Activated CD4-positive, alpha-beta T cell treated with anti-CD3 and anti-CD28 coated beads, Interleukin-2, amount 50 U/mL, for 4 hours (primary cell): ENCODE measurements at regions not wholly inside any gene's neighbourhood (a gene's known extent, or its start where the extent isn't known, plus 50 kb on each side); places are given as distances from the start of the nearest gene placed in this dataset.

Source experiments
- DNase-seq, 2 experiments: peaks; one replicate each; pipeline ENCODE4 v3.0.0-alpha.2; 2020

DNA sequence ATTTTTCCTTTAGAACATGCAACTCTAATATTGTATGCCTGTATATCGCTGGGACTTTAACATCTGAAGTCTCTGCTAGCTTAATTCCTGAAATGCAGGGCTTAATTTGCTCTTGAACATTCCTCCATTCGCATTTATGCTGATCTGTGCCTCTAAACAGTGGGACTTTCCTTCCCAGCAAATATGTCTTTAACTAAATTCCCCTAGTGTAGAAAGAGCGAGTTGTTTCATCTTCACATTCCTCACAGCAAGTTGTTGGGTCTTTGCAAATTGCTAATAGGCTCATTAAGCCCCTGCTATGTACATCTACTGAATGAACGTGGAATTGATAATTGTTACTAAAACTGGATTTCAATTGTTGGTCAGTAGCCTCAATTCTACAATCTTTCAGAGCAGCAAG is 118.4 kb upstream of the OBI1 start:
- DNase-seq: no peak

GRCh38 chr13:78772933-78773332 is 114.0 kb upstream of the OBI1 start:
- DNase-seq: no peak

GRCh38 chr13:78770601-78771000 is 111.6 kb upstream of the OBI1 start:
- no peak for DNase-seq

- DNase-seq: no peak
Observed at GRCh38 chr13:78768950-78769349, 110.0 kb upstream of the OBI1 start.

DNA sequence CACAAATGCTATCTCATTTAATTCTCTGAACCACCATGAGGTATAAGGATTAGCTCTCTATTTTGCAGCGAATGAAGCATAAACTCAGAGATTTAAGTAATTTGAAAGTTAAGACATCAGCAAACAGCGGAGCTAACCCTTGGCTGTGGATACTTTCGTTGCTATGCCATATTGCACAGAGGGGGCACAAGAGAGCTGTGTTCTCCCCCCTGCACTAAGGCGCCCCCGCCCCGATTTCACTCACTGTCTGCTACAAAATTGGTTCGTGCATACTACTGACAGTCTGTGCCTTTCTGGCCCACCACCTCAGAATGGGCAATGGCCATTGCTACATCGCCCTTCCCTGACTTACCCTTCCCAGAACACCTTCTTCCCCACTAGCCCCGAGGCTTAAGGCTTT is 105.7 kb upstream of the OBI1 start:
- no peak for DNase-seq

DNA sequence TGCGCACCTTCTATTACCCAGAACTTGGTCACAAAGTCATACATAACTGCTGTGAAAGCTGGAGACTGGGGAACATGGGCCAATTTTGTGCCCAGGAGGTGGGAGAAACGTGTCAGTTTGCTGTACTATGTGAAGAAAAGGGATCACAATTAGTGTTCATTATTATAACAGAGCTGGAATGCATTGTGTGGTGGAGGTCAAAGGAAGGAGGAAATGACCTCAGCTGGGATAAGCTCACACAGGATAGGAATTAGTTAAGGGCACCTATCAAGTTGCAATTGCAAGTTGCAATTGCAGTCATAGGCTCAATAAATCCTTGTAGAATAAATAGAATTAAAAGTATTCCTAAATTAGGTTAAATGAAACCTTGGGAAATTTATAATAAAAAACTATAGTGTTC is 103.9 kb upstream of the OBI1 start:
- DNase-seq: no peak

GRCh38 chr13:78759704-78760103 is 100.7 kb upstream of the OBI1 start:
- DNase-seq: no peak

DNA sequence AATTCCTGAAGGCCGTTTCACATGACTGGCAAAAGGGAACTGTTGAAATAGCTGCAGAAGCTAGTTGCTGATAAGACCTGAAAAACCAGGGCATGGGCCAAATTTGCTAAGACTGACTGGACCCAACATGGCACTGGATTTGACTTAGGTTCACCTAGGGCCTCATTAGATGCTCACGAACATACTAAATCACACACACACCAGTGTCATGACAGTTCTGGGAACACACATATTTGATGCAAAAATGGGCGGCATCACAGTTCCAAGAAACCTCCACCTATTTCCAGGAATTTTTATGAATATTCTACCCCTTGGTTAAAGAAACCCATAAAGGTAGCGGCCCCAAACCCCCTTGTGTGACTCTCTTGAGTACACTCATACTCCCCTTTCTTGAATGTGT is 99.6 kb upstream of the OBI1 start:
- no peak for DNase-seq

GRCh38 chr13:78753435-78753834 is 94.5 kb upstream of the OBI1 start:
- no peak for DNase-seq

DNA sequence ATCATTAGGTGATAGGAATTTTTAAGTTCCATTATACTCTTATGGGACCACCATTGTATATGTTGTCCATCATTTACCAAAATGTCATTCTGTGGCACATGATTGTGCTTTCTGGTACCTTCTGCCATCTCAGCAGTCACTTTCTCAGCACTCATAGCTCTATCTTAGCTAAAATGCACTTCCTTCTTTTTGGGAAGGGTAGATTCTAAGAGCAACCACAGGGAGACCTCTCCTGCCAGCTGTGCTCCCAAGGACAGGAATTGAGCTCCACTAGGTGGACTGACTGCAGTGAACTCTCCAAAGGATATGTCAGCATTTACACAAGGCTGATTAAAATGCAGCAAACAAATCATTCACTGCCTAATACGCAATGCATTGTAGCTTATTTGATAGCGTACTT is 91.8 kb upstream of the OBI1 start:
- no peak for DNase-seq

DNA sequence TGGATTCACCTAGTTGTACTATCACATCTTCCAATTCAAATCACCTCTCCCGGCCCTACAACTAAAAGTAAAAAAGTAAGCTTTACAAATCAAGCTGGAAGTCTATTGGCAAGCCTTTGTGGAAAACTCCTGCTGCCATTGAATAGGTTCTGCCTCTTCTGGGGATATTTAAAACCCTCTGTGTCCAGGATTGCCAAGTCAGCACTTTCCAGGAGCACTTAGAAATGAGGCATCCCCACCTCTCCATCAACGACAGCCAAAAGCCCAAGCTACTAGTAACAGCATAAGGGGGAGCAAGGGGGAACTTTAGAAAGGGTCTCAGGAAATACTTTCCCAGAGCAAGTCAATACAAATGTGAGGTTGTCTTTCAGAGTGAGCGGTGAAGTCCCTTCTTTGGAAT is 85.0 kb upstream of the OBI1 start:
- DNase-seq: no peak

DNA sequence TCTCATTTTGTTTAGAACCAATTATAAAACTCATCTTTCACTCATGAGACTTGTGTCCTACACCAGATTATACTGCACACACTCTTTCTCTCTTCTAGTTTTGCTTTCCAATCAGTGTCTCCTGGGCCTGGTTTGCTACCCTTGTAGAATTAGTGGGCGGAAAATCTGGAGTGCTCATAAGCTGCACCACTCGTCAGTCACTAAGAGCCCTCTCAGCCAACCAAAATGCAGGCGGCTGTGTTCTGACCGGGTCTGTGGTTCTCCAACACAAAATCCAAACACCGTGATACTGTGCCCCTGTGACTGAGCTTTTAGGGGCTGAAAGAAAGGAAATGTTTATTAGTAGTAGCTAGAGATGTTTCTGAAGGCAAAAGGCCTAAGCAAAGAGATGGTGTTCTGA is 83.7 kb upstream of the OBI1 start:
- DNase-seq: no peak

- no peak for DNase-seq
Observed at GRCh38 chr13:78736142-78736541, 77.2 kb upstream of the OBI1 start.

GRCh38 chr13:78732445-78733017 is 73.6 kb upstream of the OBI1 start:
- no peak for DNase-seq

GRCh38 chr13:78722700-78723099 is 63.7 kb upstream of the OBI1 start:
- no peak for DNase-seq

DNA sequence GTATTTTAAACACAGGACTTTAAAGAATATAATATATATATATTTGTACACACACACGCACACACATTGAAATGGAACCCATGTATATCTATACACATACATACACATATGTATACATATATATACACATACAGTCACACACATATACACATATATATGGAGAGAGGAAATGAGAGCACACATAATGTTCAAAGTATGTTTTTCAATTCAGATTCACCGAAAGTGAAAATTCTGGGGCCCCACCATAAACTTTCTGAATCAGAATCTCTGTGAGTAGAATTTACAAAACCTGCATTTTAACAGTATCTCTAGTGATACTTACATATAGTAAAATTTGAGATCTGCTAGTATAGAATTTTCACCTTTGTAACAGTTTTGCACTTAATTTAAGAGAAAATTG is 60.4 kb upstream of the OBI1 start:
- no peak for DNase-seq

DNA sequence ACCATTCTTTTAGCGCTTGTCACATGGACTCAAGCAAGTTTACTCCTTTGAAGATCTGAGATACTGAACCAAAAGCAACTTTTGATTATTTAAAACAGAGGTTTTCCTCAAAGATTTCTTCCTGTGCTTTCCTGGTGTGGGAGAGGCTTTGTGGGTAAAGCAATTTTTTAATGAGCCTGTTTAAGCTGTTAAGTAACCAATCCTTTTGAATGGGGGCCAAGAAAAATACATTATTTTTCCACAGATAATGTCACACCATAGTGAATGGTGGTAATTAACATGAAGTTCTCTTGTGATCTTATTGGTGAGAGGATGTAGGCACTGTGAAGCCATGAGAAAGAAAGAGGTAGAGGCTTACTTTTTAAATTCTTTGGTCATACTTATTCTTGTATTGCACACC is 55.8 kb upstream of the OBI1 start:
- DNase-seq: no peak

- DNase-seq: no peak
Observed at GRCh38 chr13:78712831-78713230, 53.9 kb upstream of the OBI1 start.

DNA sequence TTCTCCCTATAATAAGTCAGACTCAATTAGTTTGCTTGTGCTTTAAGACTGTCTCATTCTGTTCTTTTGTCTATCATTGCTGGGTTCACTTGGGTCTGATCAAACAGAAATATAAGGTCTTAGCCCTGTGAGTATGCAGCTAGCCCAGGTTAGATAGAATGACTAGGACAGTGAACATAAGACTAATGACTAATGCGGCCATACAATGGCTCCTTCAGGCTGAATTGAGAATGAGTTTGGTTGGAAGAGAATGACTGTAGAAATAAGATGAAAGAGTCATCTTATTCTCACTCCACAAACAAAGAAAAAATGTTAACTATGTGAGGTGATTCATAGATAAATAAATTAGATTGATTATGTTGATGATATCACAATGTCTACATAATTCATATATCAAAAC is 50.1 kb upstream of the OBI1 start:
- no peak for DNase-seq
